Naive thymus-derived CD4-positive, alpha-beta T cell (primary cell): ENCODE measurements at regions not wholly inside any gene's neighbourhood (a gene's known extent, or its start where the extent isn't known, plus 50 kb on each side); places are given as distances from the start of the nearest gene placed in this dataset.

Experiments used
- ATAC-seq: fragments of 150-1000 bp; cut with Tn5 transposase; 2 replicates; pipeline ENCODE4 v1.10.0; 2021; ENCODE audit warnings: mild to moderate bottlenecking, moderate library complexity
- CTCF ChIA-PET: fragments of 350-600 bp; sonication (Branson Sonifier 250); formaldehyde crosslinking; loops from one replicate; lab custom pipeline; 2021; ENCODE audit warnings: antibody characterized with exemption; lab: Charles Lee
- POLR2A ChIA-PET: fragments of 350-600 bp; sonication (Branson Sonifier 250); formaldehyde crosslinking; loops from one replicate; lab custom pipeline; 2021; ENCODE audit warnings: antibody characterized with exemption, inconsistent platforms; lab: Charles Lee
- DNase-seq, 9 donors: peaks; one replicate each; pipeline versions ENCODE4 v3.0.0 to v3.0.0-alpha.2; 2020 to 2022; ENCODE audit warnings: mixed read lengths in 1 of 9
- H3K27ac ChIP-seq: one replicate; pipeline ENCODE4 v1.7.0; 2013; ENCODE audit warnings: mild to moderate bottlenecking, low read depth, low read length, moderate library complexity
- H3K27me3 ChIP-seq, 2 donors: one replicate each; pipeline ENCODE4 v1.7.0; 2013; ENCODE audit warnings: low read length in 2 of 2, mild to moderate bottlenecking in 2 of 2, moderate library complexity in 2 of 2; ENCODE audit not compliant: control insufficient read depth in 2 of 2, insufficient read depth in 2 of 2
- H3K36me3 ChIP-seq, 3 experiments: 1 replicate in 2 of 3; 2 replicates in 1 of 3; pipeline ENCODE4 v1.7.0; 2013; ENCODE audit warnings: low read length in 3 of 3, mild to moderate bottlenecking in 3 of 3, moderate library complexity in 1 of 3; ENCODE audit not compliant: insufficient read depth in 3 of 3, control insufficient read depth in 2 of 3
- H3K4me1 ChIP-seq, 2 donors: one replicate each; pipeline ENCODE4 v1.7.0; 2013; ENCODE audit warnings: low read length in 2 of 2, mild to moderate bottlenecking in 2 of 2, moderate library complexity in 1 of 2; ENCODE audit not compliant: control insufficient read depth in 2 of 2, insufficient read depth in 2 of 2
- H3K4me3 ChIP-seq: 2 replicates; pipeline ENCODE4 v1.7.0; 2013; ENCODE audit warnings: mild to moderate bottlenecking, low read length
- H3K9me3 ChIP-seq, 3 experiments: 1 replicate in 2 of 3; 2 replicates in 1 of 3; pipeline ENCODE4 v1.7.0; 2013; ENCODE audit warnings: low read length in 3 of 3; ENCODE audit not compliant: control insufficient read depth in 2 of 3
- H3K27ac Mint-ChIP-seq, 9 donors: one replicate each; pipeline ENCODE4 v1.8.0; 2020 to 2022; ENCODE audit warnings: mixed read lengths in 9 of 9, mild to moderate bottlenecking in 8 of 9, moderate library complexity in 5 of 9, inconsistent platforms in 2 of 9
- H3K27me3 Mint-ChIP-seq, 5 donors: one replicate each; pipeline ENCODE4 v1.8.0; 2021 to 2022; ENCODE audit warnings: mixed read lengths in 5 of 5, mild to moderate bottlenecking in 1 of 5
- H3K36me3 Mint-ChIP-seq, 5 donors: one replicate each; pipeline ENCODE4 v1.8.0; 2020 to 2022; ENCODE audit warnings: mixed read lengths in 5 of 5, mild to moderate bottlenecking in 3 of 5, inconsistent platforms in 1 of 5
- H3K4me1 Mint-ChIP-seq, 7 donors: one replicate each; pipeline ENCODE4 v1.8.0; 2020 to 2022; ENCODE audit warnings: mixed read lengths in 7 of 7, mild to moderate bottlenecking in 3 of 7, inconsistent platforms in 1 of 7
- H3K4me3 Mint-ChIP-seq, 10 donors: one replicate each; pipeline ENCODE4 v1.8.0; 2020 to 2022; ENCODE audit warnings: mild to moderate bottlenecking in 10 of 10, mixed read lengths in 10 of 10, moderate library complexity in 6 of 10, inconsistent platforms in 2 of 10
- H3K9me3 Mint-ChIP-seq, 11 donors: one replicate each; pipeline ENCODE4 v1.8.0; 2020 to 2022; ENCODE audit warnings: mixed read lengths in 11 of 11, mild to moderate bottlenecking in 4 of 11, inconsistent platforms in 1 of 11, moderate library complexity in 1 of 11
- intact Hi-C, 2 donors: fragments of 100-400 bp; cut with micrococcal nuclease; formaldehyde crosslinking; loops; one replicate each; pipeline ENCODE4 v1.15.1; 2023

GRCh38 chr20:55583036-55583435 is 422.3 kb downstream of the CBLN4 start:
- ATAC-seq (no peak), DNase-seq (no peak)
- H3K4me3 Mint-ChIP-seq: no peak overlapping the region
- Histone ChIP-seq H3K4me3 (no peak overlapping the region), H3K27ac (no peak overlapping the region), H3K36me3 (no peaks in the 10 kb centered on the region), H3K4me1 (no peaks in the 10 kb centered on the region), H3K27me3 (no peaks in the 10 kb centered on the region), H3K9me3 (no peaks in the 10 kb centered on the region)
- H3K36me3 Mint-ChIP-seq: no peaks in the 10 kb centered on the region
- ChIA-PET CTCF (no interaction called here), POLR2A (no interaction called here)
- intact Hi-C loops: no loop called here
- H3K9me3 Mint-ChIP-seq: peaks cover 0 to 8% (median 0%) of the 10 kb centered on the region in 11 donors
- peaks cover 0 to 7% (median 0%) of the 10 kb centered on the region in 5 donors for H3K27me3 Mint-ChIP-seq
- no peaks in the 10 kb centered on the region for H3K4me1 Mint-ChIP-seq
- H3K27ac Mint-ChIP-seq: no peak overlapping the region

GRCh38 chr20:55582498-55582897 is 422.8 kb downstream of the CBLN4 start:
- CTCF ChIA-PET: no interaction called here
- no peak for ATAC-seq
- no peak overlapping the region for H3K4me3 Mint-ChIP-seq

GRCh38 chr20:55581519-55581918 is 423.8 kb downstream of the CBLN4 start:
- ATAC-seq: no peak
- Histone ChIP-seq H3K4me1 (no peaks in the 10 kb centered on the region), H3K9me3 (no peaks in the 10 kb centered on the region), H3K27me3 (no peaks in the 10 kb centered on the region), H3K36me3 (no peaks in the 10 kb centered on the region), H3K27ac (no peak overlapping the region), H3K4me3 (no peak overlapping the region)
- intact Hi-C loops: no loop called here
- CTCF ChIA-PET: no interaction called here
- H3K9me3 Mint-ChIP-seq: peaks cover 0 to 8% (median 0%) of the 10 kb centered on the region in 11 donors
- no peaks in the 10 kb centered on the region for H3K36me3 Mint-ChIP-seq
- POLR2A ChIA-PET: no interaction called here
- no peak overlapping the region for H3K4me3 Mint-ChIP-seq
- no peaks in the 10 kb centered on the region for H3K4me1 Mint-ChIP-seq
- no peak for DNase-seq
- H3K27ac Mint-ChIP-seq: no peak overlapping the region
- peaks cover 0 to 4% (median 0%) of the 10 kb centered on the region in 5 donors for H3K27me3 Mint-ChIP-seq

More at GRCh38 chr20:55582498-55582897, 422.8 kb downstream of the CBLN4 start:
- Histone ChIP-seq H3K9me3 (no peaks in the 10 kb centered on the region), H3K4me3 (no peak overlapping the region), H3K27ac (no peak overlapping the region), H3K27me3 (no peaks in the 10 kb centered on the region), H3K36me3 (no peaks in the 10 kb centered on the region), H3K4me1 (no peaks in the 10 kb centered on the region)
- intact Hi-C loops: no loop called here
- DNase-seq: no peak
- peaks cover 0 to 8% (median 0%) of the 10 kb centered on the region in 11 donors for H3K9me3 Mint-ChIP-seq
- no peaks in the 10 kb centered on the region for H3K4me1 Mint-ChIP-seq
- H3K27ac Mint-ChIP-seq: no peak overlapping the region
- peaks cover 0 to 7% (median 0%) of the 10 kb centered on the region in 5 donors for H3K27me3 Mint-ChIP-seq
- no peaks in the 10 kb centered on the region for H3K36me3 Mint-ChIP-seq
- POLR2A ChIA-PET: no interaction called here

- no peak overlapping the region for H3K27ac ChIP-seq
- no peaks in the 10 kb centered on the region for H3K9me3 ChIP-seq
- no peaks in the 10 kb centered on the region for H3K4me1 ChIP-seq
- intact Hi-C loops: no loop called here
- no peak overlapping the region for H3K4me3 ChIP-seq
- Mint-ChIP-seq H3K4me3 (no peak overlapping the region), H3K4me1 (no peaks in the 10 kb centered on the region), H3K27me3 (no peaks in the 10 kb centered on the region), H3K27ac (no peak overlapping the region), H3K36me3 (no peaks in the 10 kb centered on the region), H3K9me3 (peaks cover 0 to 8% (median 0%) of the 10 kb centered on the region in 11 donors)
- CTCF ChIA-PET: no interaction called here
- POLR2A ChIA-PET: no interaction called here
- no peak for ATAC-seq
- H3K36me3 ChIP-seq: no peaks in the 10 kb centered on the region
- H3K27me3 ChIP-seq: no peaks in the 10 kb centered on the region
- no peak for DNase-seq
Observed at GRCh38 chr20:55580475-55580874, 424.8 kb downstream of the CBLN4 start.

GRCh38 chr20:55579802-55580201 is 425.5 kb downstream of the CBLN4 start:
- no peaks in the 10 kb centered on the region for H3K27me3 Mint-ChIP-seq
- intact Hi-C loops: no loop called here
- Histone ChIP-seq H3K4me1 (no peaks in the 10 kb centered on the region), H3K36me3 (no peaks in the 10 kb centered on the region), H3K9me3 (no peaks in the 10 kb centered on the region), H3K4me3 (no peak overlapping the region), H3K27me3 (no peaks in the 10 kb centered on the region), H3K27ac (no peak overlapping the region)
- DNase-seq (no peak), ATAC-seq (no peak)
- no peak overlapping the region for H3K4me3 Mint-ChIP-seq
- ChIA-PET CTCF (no interaction called here), POLR2A (no interaction called here)
- no peaks in the 10 kb centered on the region for H3K4me1 Mint-ChIP-seq
- no peaks in the 10 kb centered on the region for H3K36me3 Mint-ChIP-seq
- H3K27ac Mint-ChIP-seq: no peak overlapping the region
- peaks cover 0 to 8% (median 0%) of the 10 kb centered on the region in 11 donors for H3K9me3 Mint-ChIP-seq

GRCh38 chr20:55576981-55577380 is 428.3 kb downstream of the CBLN4 start:
- H3K27ac Mint-ChIP-seq: no peak overlapping the region
- Histone ChIP-seq H3K9me3 (no peaks in the 10 kb centered on the region), H3K27ac (no peak overlapping the region), H3K27me3 (no peaks in the 10 kb centered on the region), H3K4me3 (no peak overlapping the region), H3K4me1 (no peaks in the 10 kb centered on the region), H3K36me3 (no peaks in the 10 kb centered on the region)
- ATAC-seq (no peak), DNase-seq (no peak)
- ChIA-PET CTCF (no interaction called here), POLR2A (no interaction called here)
- no peak overlapping the region for H3K4me3 Mint-ChIP-seq
- no peaks in the 10 kb centered on the region for H3K27me3 Mint-ChIP-seq
- no peaks in the 10 kb centered on the region for H3K36me3 Mint-ChIP-seq
- intact Hi-C loops: no loop called here
- H3K4me1 Mint-ChIP-seq: no peaks in the 10 kb centered on the region
- H3K9me3 Mint-ChIP-seq: peaks cover 0 to 8% (median 0%) of the 10 kb centered on the region in 11 donors

- H3K9me3 Mint-ChIP-seq: peaks cover 0 to 4% (median 1%) of the 10 kb centered on the region in 11 donors
- no peaks in the 10 kb centered on the region for H3K4me1 Mint-ChIP-seq
- H3K4me3 ChIP-seq: no peak overlapping the region
- H3K36me3 ChIP-seq: no peaks in the 10 kb centered on the region
- H3K27me3 ChIP-seq: no peaks in the 10 kb centered on the region
- ChIA-PET CTCF (no interaction called here), POLR2A (no interaction called here)
- DNase-seq: no peak
- H3K4me3 Mint-ChIP-seq: no peak overlapping the region
- no peaks in the 10 kb centered on the region for H3K9me3 ChIP-seq
- H3K27ac ChIP-seq: no peak overlapping the region
- H3K4me1 ChIP-seq: no peaks in the 10 kb centered on the region
- no peak overlapping the region for H3K27ac Mint-ChIP-seq
- H3K27me3 Mint-ChIP-seq: peaks cover 0 to 4% (median 0%) of the 10 kb centered on the region in 5 donors
- ATAC-seq: no peak
- intact Hi-C loops: no loop called here
- H3K36me3 Mint-ChIP-seq: no peaks in the 10 kb centered on the region
Observed at GRCh38 chr20:55569084-55569483, 436.2 kb downstream of the CBLN4 start.
